ENCODE measurements at regions not wholly inside any gene's neighbourhood (a gene's known extent, or its start where the extent isn't known, plus 50 kb on each side); places are given as distances from the start of the nearest gene placed in this dataset.

DNA sequence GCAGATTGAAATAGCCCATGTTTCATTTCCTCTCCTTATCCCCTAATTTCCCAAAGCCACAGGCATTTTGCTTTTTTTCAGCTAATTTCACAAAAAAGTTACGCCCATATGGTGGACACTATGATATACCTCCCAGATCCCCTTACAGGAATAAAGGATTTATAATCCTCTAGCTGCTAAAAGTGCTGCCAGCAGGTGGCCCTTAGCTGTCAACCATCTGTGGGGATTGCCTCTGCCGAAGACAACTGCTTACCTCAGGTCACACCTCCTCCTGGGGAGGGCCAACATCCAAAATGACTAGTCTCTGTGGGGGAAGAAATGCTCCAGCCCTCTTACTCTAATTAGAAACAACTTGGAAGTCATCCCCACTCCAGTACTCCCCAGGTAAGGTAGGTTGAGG is 61.0 kb upstream of the EPB41L3 start:
- intact Hi-C loops (cut with micrococcal nuclease) = no loop called here
- Histone ChIP-seq H3K4me2 (ENCODE audit: low read length) (no peak overlapping the region), H3K27me3 (ENCODE audit: insufficient read depth, low read length) (no peaks in the 10 kb centered on the region), H3K36me3 (ENCODE audit: control insufficient read depth in 1 of 2, insufficient read depth in 2 of 2, low read length in 2 of 2) (no peaks in the 10 kb centered on the region), H3K9me3 (ENCODE audit: control insufficient read depth in 1 of 2, insufficient read depth in 1 of 2, low read depth in 1 of 2, low read length in 2 of 2) (peaks cover 10 to 25% of the 10 kb centered on the region in 2 experiments; a peak in 3 of 4 replicates), H3K27ac (ENCODE audit: low read depth, low read length) (no peak overlapping the region), H4K20me1 (ENCODE audit: insufficient read depth) (no peaks in the 10 kb centered on the region), H2AFZ (ENCODE audit: low read depth, low read length, poor library complexity, severe bottlenecking) (no peak overlapping the region), H3K79me2 (ENCODE audit: insufficient read depth, low read length) (no peaks in the 10 kb centered on the region), H3K4me3 (replicated peaks in 1 of 2; ENCODE audit: low read depth in 1 of 2, low read length in 2 of 2) (no peak overlapping the region), H3K9me2 (ENCODE audit: insufficient read depth) (no peaks in the 10 kb centered on the region), H3K4me1 (ENCODE audit: control insufficient read depth in 1 of 2, insufficient read depth in 2 of 2, low read length in 2 of 2) (no peaks in the 10 kb centered on the region), H3K9ac (ENCODE audit: low read length) (no peak overlapping the region)
- CTCF ChIA-PET = no interaction called here
- POLR2A ChIA-PET = no interaction called here
- no TSS peak for BruUV-seq (replicated peaks)
- ATAC-seq = no peak
- RAD21 ChIA-PET (ENCODE audit: low non-redundant PET in 1 of 2, low total read pairs in 2 of 2, uncharacterized antibody in 2 of 2, unreplicated experiment in 2 of 2) = no interaction called here
- no peak for DNase-seq (ENCODE audit: low read depth, low spot score)
- TF ChIP-seq ZNF274 (IDR thresholded peaks at IDR 0.05; ENCODE audit: low read depth, low read length) (no peak), CEBPB (IDR thresholded peaks at IDR 0.05; ENCODE audit: low read depth) (no peak), SP1 (IDR thresholded peaks at IDR 0.05; ENCODE audit: low read depth) (no peak), RAD21 (IDR thresholded peaks at IDR 0.05; ENCODE audit: low read depth) (no peak), CBX3 (IDR thresholded peaks at IDR 0.05; ENCODE audit: low read depth) (no peak), EZH2phosphoT487 (IDR thresholded peaks at IDR 0.05; ENCODE audit: borderline replicate concordance) (no peak), ELF1 (IDR thresholded peaks at IDR 0.05; ENCODE audit: borderline replicate concordance, low read depth) (no peak), YY1 (IDR thresholded peaks at IDR 0.05; ENCODE audit: extremely low read depth, insufficient replicate concordance, low read depth, low read length) (no peak), POLR2AphosphoS5 (IDR thresholded peaks at IDR 0.05; ENCODE audit: low read depth, low read length) (no peak), SIN3A (IDR thresholded peaks at IDR 0.05; ENCODE audit: low read depth) (no peak), EZH2 (IDR thresholded peaks at IDR 0.05) (no peak), FOSL1 (IDR thresholded peaks at IDR 0.05; ENCODE audit: low read depth) (no peak)
- TF ChIP-seq, protein P1, sequence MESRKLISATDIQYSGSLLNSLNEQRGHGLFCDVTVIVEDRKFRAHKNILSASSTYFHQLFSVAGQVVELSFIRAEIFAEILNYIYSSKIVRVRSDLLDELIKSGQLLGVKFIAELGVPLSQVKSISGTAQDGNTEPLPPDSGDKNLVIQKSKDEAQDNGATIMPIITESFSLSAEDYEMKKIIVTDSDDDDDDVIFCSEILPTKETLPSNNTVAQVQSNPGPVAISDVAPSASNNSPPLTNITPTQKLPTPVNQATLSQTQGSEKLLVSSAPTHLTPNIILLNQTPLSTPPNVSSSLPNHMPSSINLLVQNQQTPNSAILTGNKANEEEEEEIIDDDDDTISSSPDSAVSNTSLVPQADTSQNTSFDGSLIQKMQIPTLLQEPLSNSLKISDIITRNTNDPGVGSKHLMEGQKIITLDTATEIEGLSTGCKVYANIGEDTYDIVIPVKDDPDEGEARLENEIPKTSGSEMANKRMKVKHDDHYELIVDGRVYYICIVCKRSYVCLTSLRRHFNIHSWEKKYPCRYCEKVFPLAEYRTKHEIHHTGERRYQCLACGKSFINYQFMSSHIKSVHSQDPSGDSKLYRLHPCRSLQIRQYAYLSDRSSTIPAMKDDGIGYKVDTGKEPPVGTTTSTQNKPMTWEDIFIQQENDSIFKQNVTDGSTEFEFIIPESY (IDR thresholded peaks at IDR 0.05; ENCODE audit: extremely low read depth, insufficient replicate concordance, low read length) = no peak
- TF ChIP-seq, protein P2, sequence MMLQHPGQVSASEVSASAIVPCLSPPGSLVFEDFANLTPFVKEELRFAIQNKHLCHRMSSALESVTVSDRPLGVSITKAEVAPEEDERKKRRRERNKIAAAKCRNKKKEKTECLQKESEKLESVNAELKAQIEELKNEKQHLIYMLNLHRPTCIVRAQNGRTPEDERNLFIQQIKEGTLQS (IDR thresholded peaks at IDR 0.05) = no peak
- TF ChIP-seq, protein P3, sequence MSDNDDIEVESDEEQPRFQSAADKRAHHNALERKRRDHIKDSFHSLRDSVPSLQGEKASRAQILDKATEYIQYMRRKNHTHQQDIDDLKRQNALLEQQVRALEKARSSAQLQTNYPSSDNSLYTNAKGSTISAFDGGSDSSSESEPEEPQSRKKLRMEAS (IDR thresholded peaks at IDR 0.05) = no peak
- TF ChIP-seq, protein P4, sequence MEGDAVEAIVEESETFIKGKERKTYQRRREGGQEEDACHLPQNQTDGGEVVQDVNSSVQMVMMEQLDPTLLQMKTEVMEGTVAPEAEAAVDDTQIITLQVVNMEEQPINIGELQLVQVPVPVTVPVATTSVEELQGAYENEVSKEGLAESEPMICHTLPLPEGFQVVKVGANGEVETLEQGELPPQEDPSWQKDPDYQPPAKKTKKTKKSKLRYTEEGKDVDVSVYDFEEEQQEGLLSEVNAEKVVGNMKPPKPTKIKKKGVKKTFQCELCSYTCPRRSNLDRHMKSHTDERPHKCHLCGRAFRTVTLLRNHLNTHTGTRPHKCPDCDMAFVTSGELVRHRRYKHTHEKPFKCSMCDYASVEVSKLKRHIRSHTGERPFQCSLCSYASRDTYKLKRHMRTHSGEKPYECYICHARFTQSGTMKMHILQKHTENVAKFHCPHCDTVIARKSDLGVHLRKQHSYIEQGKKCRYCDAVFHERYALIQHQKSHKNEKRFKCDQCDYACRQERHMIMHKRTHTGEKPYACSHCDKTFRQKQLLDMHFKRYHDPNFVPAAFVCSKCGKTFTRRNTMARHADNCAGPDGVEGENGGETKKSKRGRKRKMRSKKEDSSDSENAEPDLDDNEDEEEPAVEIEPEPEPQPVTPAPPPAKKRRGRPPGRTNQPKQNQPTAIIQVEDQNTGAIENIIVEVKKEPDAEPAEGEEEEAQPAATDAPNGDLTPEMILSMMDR (IDR thresholded peaks at IDR 0.05 in 2 of 3, conservative IDR thresholded peaks at IDR 0.05 in 1 of 3; ENCODE audit: borderline replicate concordance in 1 of 3, insufficient read depth in 1 of 3, low read depth in 2 of 3, low read length in 2 of 3) = no peak
